C4-2B (cell line): ENCODE measurements at regions not wholly inside any gene's neighbourhood (a gene's known extent, or its start where the extent isn't known, plus 50 kb on each side); places are given as distances from the start of the nearest gene placed in this dataset.

Experiments used
- ZFX ChIP-seq: fragments of 450-650 bp; IDR thresholded peaks from 2 replicates; pipeline ENCODE4 v1.6.1; 2017
- TF ChIP-seq, protein P1 (sequence below): fragments of 450-650 bp; conservative IDR thresholded peaks from 2 replicates; pipeline ENCODE4 v1.5.1; 2017; ENCODE audit warnings: mild to moderate bottlenecking

DNA sequence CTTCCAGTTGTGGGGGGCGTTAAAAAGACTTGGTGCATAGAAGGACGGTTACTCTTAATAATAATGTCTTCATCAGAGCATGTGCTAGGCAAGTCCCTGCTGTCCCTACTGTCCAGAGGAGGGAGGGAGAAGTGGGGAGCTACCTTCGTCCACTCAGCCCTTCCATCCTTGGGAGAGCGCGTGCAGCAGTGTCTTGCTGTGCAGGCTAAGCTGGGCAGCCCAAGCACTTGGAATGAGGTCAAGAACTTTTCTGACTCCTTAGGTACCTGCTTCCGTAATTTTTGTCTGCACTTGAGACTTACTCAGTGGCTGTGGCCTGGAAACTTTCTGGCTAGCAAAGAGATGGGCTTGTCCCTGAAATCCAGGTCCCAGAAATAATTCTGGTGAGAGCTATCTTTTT, 265.9 kb upstream of the SORCS1 start:
- TF ChIP-seq, protein P1, sequence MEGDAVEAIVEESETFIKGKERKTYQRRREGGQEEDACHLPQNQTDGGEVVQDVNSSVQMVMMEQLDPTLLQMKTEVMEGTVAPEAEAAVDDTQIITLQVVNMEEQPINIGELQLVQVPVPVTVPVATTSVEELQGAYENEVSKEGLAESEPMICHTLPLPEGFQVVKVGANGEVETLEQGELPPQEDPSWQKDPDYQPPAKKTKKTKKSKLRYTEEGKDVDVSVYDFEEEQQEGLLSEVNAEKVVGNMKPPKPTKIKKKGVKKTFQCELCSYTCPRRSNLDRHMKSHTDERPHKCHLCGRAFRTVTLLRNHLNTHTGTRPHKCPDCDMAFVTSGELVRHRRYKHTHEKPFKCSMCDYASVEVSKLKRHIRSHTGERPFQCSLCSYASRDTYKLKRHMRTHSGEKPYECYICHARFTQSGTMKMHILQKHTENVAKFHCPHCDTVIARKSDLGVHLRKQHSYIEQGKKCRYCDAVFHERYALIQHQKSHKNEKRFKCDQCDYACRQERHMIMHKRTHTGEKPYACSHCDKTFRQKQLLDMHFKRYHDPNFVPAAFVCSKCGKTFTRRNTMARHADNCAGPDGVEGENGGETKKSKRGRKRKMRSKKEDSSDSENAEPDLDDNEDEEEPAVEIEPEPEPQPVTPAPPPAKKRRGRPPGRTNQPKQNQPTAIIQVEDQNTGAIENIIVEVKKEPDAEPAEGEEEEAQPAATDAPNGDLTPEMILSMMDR, result no peak
- TF ChIP-seq ZFX, result no peak
